Activated CD8-positive, alpha-beta T cell treated with anti-CD3 and anti-CD28 coated beads, Interleukin-2, amount 10 ng/mL, durations not matched to agents 7 days and 5 days (primary cell): ENCODE measurements at regions not wholly inside any gene's neighbourhood (a gene's known extent, or its start where the extent isn't known, plus 50 kb on each side); places are given as distances from the start of the nearest gene placed in this dataset.

Source experiments
- ATAC-seq: fragments of 150-1000 bp; cut with Tn5 transposase; one replicate; pipeline ENCODE4 v1.10.0; 2021; ENCODE audit warnings: moderate library complexity
- CTCF ChIA-PET: fragments of 350-600 bp; sonication (Branson Sonifier 250); formaldehyde crosslinking; loops from one replicate; lab custom pipeline; 2021; ENCODE audit warnings: antibody characterized with exemption; lab: Charles Lee
- POLR2A ChIA-PET: fragments of 350-600 bp; sonication (Branson Sonifier 250); formaldehyde crosslinking; loops from one replicate; lab custom pipeline; 2021; ENCODE audit warnings: antibody characterized with exemption; lab: Charles Lee
- DNase-seq: peaks from one replicate; pipeline ENCODE4 v3.0.0-alpha.2; 2020
- H3K27ac Mint-ChIP-seq: one replicate; pipeline ENCODE4 v1.8.0; 2021; ENCODE audit warnings: mild to moderate bottlenecking, mixed read lengths
- H3K27me3 Mint-ChIP-seq: one replicate; pipeline ENCODE4 v1.8.0; 2021; ENCODE audit warnings: low read depth, mixed read lengths
- H3K36me3 Mint-ChIP-seq: one replicate; pipeline ENCODE4 v1.8.0; 2021; ENCODE audit warnings: low read depth, mixed read lengths
- H3K4me1 Mint-ChIP-seq: one replicate; pipeline ENCODE4 v1.8.0; 2021; ENCODE audit warnings: low read depth, mixed read lengths
- H3K4me3 Mint-ChIP-seq: one replicate; pipeline ENCODE4 v1.8.0; 2021; ENCODE audit warnings: mild to moderate bottlenecking, mixed read lengths
- H3K9me3 Mint-ChIP-seq: one replicate; pipeline ENCODE4 v1.8.0; 2022; ENCODE audit warnings: mixed read lengths; ENCODE audit not compliant: insufficient read depth

DNA sequence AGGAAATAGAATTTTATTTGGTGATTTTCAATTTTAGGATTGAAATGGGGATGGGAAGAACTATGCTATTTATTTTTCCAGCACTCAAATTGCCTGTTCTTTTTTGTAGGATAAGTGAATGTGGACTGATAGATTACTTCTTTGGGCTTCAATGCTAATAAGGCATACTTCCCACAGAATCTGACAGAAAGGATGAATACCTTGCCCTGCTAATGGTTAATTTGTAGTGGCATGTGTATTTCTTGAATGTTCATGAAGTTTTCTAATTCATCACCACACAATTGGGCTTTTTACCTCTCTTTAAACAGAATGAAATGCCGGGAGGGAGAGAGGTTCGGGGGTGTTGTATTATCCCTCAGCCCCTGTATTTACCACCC is 369.1 kb upstream of the ADGRL2 start:
- ATAC-seq (no peak), DNase-seq (no peak)
- peaks cover 5% of the 10 kb centered on the region for H3K9me3 Mint-ChIP-seq
- CTCF ChIA-PET: no interaction called here
- H3K4me1 Mint-ChIP-seq: no peaks in the 10 kb centered on the region
- no peaks in the 10 kb centered on the region for H3K27me3 Mint-ChIP-seq
- POLR2A ChIA-PET: no interaction called here
- no peak overlapping the region for H3K27ac Mint-ChIP-seq
- no peaks in the 10 kb centered on the region for H3K36me3 Mint-ChIP-seq
- no peak overlapping the region for H3K4me3 Mint-ChIP-seq

DNA sequence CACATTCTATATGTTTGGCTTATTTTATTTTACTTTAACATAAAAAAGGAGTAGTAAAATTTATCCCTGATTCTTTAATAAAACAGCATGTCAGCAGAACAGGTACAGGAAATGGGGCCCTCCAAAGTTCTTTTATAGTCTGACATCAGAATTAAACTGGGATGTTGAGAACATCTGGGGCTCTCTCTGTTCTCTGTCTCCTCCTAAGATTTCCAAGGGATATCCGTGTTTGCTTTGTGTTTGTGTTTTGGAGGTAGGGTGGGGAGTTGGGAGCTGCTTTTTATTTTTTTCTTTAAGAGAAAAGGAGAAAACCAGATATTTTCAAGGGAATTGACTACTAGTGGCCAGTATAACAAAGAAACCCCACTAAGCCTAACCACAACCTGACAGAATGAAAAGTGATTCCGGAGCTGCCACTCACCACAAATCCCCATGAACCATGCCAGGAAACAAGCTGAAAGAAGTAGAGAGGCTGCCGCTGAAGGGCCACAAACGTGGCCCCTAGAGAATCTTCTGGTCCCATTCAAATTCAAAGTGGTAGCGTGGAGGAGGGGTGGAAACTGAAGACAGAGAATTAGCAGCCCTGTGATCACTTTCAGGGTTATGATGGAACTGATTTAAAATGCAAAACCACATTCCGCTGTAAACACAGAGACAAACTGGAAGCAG is 369.6 kb upstream of the ADGRL2 start:
- Mint-ChIP-seq H3K27me3 (no peaks in the 10 kb centered on the region), H3K4me1 (no peaks in the 10 kb centered on the region), H3K4me3 (no peak overlapping the region), H3K36me3 (no peaks in the 10 kb centered on the region), H3K9me3 (peaks cover 5% of the 10 kb centered on the region), H3K27ac (no peak overlapping the region)
- POLR2A ChIA-PET: no interaction called here
- CTCF ChIA-PET: no interaction called here
- DNase-seq (no peak), ATAC-seq (no peak)

DNA sequence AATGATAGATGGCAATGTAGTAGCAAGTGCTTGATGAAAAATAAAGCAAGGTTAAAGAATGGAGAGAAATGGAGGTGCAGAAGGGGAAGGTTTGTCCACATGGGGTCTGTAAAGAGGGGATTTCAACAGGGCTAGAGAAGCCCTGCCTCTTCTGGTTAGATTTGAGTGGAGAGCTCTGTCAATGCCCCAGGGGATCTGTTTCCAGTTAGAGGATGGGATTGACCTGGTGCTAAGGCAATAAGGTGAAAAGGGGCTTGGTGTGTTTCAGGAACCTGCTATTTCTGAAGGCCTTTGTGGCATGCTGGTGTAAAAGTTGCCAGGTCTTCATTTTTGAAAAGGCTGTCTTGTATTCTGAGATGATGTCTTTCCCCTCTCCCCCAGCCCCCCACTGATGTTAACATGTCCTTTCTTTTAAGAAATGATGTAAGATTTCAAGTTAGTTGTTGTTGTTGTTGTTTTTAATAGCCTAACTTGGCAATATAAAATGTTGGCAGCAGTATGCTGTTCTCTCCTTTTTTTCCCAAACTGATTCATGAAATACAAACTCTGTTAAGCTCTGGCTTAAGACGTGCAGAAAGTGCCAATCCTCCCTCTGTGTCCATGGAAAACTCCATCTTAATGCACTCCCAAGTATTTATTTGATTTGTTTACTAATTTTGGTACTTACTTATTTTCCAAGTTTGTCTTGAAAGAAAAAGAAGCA is 370.3 kb upstream of the ADGRL2 start:
- H3K4me1 Mint-ChIP-seq: no peaks in the 10 kb centered on the region
- H3K4me3 Mint-ChIP-seq: no peak overlapping the region
- no peaks in the 10 kb centered on the region for H3K27me3 Mint-ChIP-seq
- H3K27ac Mint-ChIP-seq: no peak overlapping the region
- peaks cover 4% of the 10 kb centered on the region for H3K9me3 Mint-ChIP-seq
- POLR2A ChIA-PET: no interaction called here
- CTCF ChIA-PET: no interaction called here
- H3K36me3 Mint-ChIP-seq: no peaks in the 10 kb centered on the region
- ATAC-seq: no peak
- no peak for DNase-seq

GRCh38 chr1:81428998-81429397 is 371.7 kb upstream of the ADGRL2 start:
- H3K27me3 Mint-ChIP-seq: no peaks in the 10 kb centered on the region
- H3K36me3 Mint-ChIP-seq: no peaks in the 10 kb centered on the region
- no peak overlapping the region for H3K4me3 Mint-ChIP-seq
- POLR2A ChIA-PET: no interaction called here
- CTCF ChIA-PET: no interaction called here
- ATAC-seq: no peak
- no peaks in the 10 kb centered on the region for H3K9me3 Mint-ChIP-seq
- no peak overlapping the region for H3K27ac Mint-ChIP-seq
- no peak for DNase-seq
- no peaks in the 10 kb centered on the region for H3K4me1 Mint-ChIP-seq

DNA sequence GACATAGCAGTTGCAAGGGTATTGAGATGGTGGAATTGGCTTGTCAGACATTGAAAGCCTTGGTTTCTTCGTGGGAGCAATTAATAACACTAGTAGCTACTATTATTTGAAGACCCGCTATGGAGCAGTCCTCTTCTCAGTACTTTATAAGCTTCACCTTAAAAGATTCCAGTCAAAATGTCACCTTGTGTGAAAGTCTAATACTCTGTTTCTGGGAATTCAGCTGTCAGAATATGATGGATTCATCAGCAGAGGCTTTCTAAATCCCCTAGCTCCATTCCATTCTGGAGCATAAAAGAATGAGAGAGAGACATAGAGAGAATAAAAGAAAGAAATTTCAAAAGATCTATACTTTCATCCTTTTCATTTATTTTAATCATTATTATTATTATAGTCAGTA is 375.9 kb upstream of the ADGRL2 start:
- Mint-ChIP-seq H3K9me3 (no peaks in the 10 kb centered on the region), H3K27ac (no peak overlapping the region), H3K36me3 (no peaks in the 10 kb centered on the region), H3K4me1 (no peaks in the 10 kb centered on the region), H3K27me3 (no peaks in the 10 kb centered on the region), H3K4me3 (no peak overlapping the region)
- ATAC-seq: no peak
- CTCF ChIA-PET: no interaction called here
- POLR2A ChIA-PET: no interaction called here
- DNase-seq: no peak

DNA sequence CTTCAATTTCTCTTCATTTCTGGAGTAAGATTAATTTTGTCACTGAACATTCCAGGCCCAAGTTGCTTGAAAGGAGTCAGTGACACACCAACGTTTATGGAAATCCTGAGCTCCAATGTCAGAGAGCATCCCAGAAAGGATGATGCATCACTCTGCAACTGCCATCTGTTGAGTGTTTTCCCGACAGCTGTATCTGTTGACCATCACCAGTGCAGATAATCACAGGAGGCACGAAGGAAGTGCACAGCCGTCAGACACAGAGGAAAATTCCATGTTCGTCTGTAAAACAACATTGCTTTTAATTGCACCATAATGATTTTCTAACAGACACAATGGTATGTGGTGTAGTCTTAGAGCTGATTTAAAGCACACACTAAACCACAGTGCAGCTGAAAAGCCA is 376.7 kb upstream of the ADGRL2 start:
- DNase-seq: no peak
- no peaks in the 10 kb centered on the region for H3K36me3 Mint-ChIP-seq
- H3K9me3 Mint-ChIP-seq: no peaks in the 10 kb centered on the region
- H3K27me3 Mint-ChIP-seq: no peaks in the 10 kb centered on the region
- no peak overlapping the region for H3K27ac Mint-ChIP-seq
- no peaks in the 10 kb centered on the region for H3K4me1 Mint-ChIP-seq
- CTCF ChIA-PET: no interaction called here
- no peak for ATAC-seq
- no peak overlapping the region for H3K4me3 Mint-ChIP-seq
- POLR2A ChIA-PET: no interaction called here

DNA sequence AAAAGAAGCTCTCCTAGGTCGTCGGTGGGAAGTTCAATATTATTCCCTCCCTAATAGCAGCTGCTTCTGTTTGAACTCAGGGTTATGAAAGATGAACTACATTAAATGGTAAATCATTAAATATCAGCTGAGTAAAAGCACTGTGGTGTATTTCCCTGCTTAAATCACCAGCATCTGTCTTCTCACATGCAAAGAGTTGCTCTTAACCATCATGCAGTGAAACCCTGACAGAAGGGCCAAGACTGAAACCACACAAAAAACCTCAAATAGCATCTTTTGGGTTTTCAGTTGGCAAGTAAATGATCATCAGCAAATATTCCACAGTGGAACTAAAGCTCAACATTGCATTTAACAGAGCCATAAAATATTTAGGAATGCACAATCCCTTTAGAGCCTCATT is 380.0 kb upstream of the ADGRL2 start:
- no peak for DNase-seq
- ATAC-seq: no peak
- H3K36me3 Mint-ChIP-seq: no peaks in the 10 kb centered on the region
- ChIA-PET POLR2A (no interaction called here), CTCF (no interaction called here)
- H3K4me3 Mint-ChIP-seq: no peak overlapping the region
- no peaks in the 10 kb centered on the region for H3K4me1 Mint-ChIP-seq
- no peak overlapping the region for H3K27ac Mint-ChIP-seq
- no peaks in the 10 kb centered on the region for H3K9me3 Mint-ChIP-seq
- H3K27me3 Mint-ChIP-seq: no peaks in the 10 kb centered on the region

DNA sequence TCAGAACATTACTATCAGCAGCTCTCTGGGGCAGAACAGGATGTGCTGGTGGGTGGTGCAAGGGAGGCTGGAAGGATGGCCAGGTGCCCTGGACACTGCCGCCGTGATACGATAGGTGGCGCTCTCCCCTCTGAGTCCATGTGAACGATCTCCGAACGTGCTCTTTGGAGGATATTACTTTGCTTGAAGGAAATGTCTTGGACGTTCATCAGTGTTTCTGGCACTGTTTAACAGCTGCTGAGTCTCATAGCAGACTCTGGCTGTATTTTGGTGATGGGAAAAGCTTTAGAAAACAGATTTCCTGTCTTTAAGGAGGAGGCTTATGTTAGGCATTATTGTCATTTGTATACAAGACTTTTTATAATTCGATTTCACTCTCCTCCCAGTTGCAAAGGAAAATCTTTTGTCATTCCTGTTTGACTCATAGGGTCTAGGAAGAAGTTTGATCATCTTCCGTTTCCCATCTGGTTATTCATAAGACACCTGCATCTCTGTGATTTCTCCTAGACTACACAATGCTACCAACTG is 386.2 kb upstream of the ADGRL2 start:
- ATAC-seq (no peak), DNase-seq (peak; percentile 21)
- Mint-ChIP-seq H3K36me3 (no peaks in the 10 kb centered on the region), H3K4me3 (no peak overlapping the region), H3K27me3 (no peaks in the 10 kb centered on the region), H3K4me1 (no peaks in the 10 kb centered on the region), H3K9me3 (no peaks in the 10 kb centered on the region), H3K27ac (no peak overlapping the region)
- ChIA-PET POLR2A (no interaction called here), CTCF (no interaction called here)

DNA sequence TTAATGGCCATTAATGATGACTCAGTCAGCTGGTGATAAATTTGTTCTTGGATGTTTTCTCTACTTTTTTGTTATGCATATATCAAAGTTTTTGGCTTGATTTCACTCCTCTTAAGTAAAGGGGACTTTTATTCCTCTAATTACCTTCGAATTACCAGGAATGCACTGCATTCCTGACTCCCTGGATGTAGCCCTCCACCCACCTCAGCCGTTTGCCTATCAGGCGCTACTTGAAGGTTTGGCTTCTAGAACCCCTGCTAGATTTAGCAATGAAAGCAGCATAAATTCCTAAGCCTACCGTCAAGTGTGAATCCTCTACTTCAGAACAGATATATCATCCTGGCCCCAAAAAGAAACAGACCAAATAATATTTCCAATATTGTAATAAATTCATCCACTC is 387.8 kb upstream of the ADGRL2 start:
- ChIA-PET POLR2A (no interaction called here), CTCF (no interaction called here)
- no peak overlapping the region for H3K27ac Mint-ChIP-seq
- H3K36me3 Mint-ChIP-seq: no peaks in the 10 kb centered on the region
- H3K4me3 Mint-ChIP-seq: no peak overlapping the region
- H3K9me3 Mint-ChIP-seq: no peaks in the 10 kb centered on the region
- H3K27me3 Mint-ChIP-seq: no peaks in the 10 kb centered on the region
- H3K4me1 Mint-ChIP-seq: no peaks in the 10 kb centered on the region
- no peak for DNase-seq
- ATAC-seq: no peak

GRCh38 chr1:81410941-81411340 is 389.8 kb upstream of the ADGRL2 start:
- no peak for ATAC-seq
- CTCF ChIA-PET: no interaction called here
- H3K36me3 Mint-ChIP-seq: no peaks in the 10 kb centered on the region

DNA sequence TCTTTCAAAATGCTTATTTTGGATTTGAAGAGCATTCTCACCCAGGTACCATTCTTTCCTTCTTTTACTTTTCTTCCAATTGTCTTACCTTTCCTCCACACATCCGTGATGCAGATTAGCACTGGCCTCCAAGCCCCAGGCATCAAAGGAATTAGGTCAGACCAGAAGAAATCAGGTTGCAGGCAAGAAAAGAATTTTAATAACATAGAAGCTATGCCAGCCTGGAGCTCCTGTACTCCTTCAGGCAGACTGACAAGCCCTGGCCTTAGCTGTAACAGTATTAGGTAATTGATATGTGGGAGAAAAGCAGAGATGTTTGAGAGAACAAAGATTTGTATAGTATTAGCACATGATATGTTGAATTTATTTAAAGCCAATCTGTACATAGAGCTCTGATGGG is 390.4 kb upstream of the ADGRL2 start:
- Mint-ChIP-seq H3K27ac (no peak overlapping the region), H3K4me3 (no peak overlapping the region), H3K4me1 (no peaks in the 10 kb centered on the region), H3K27me3 (no peaks in the 10 kb centered on the region), H3K36me3 (no peaks in the 10 kb centered on the region), H3K9me3 (no peaks in the 10 kb centered on the region)
- ChIA-PET POLR2A (no interaction called here), CTCF (no interaction called here)
- ATAC-seq: no peak
- no peak for DNase-seq

More at GRCh38 chr1:81410941-81411340, 389.8 kb upstream of the ADGRL2 start:
- no peaks in the 10 kb centered on the region for H3K27me3 Mint-ChIP-seq
- H3K4me3 Mint-ChIP-seq: no peak overlapping the region
- POLR2A ChIA-PET: no interaction called here
- H3K27ac Mint-ChIP-seq: no peak overlapping the region
- no peak for DNase-seq
- no peaks in the 10 kb centered on the region for H3K4me1 Mint-ChIP-seq
- no peaks in the 10 kb centered on the region for H3K9me3 Mint-ChIP-seq

DNA sequence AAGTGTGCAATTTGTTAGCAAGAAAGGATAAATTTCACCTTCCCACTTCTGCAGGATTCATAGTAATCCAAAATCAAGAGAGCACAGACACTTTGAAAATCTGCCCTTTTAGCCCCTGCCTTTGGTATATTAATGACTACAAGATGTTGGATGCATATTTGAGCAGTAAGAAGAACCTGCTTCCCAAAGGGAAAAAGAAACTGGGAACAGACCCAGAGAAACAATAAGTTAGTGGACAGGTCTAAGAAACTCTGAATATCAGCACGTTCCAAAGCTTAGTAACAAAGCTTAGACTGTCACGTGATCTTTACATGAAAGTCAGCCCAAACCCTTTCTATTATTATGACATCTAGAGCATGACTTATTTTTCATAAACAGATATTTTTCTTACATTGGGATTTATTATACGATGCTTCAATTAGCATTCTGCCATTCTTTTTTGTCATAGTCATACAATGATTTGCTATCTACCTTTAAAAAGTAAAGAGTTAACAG is 390.9 kb upstream of the ADGRL2 start:
- Mint-ChIP-seq H3K27me3 (no peaks in the 10 kb centered on the region), H3K36me3 (no peaks in the 10 kb centered on the region), H3K27ac (no peak overlapping the region), H3K4me3 (no peak overlapping the region), H3K9me3 (no peaks in the 10 kb centered on the region), H3K4me1 (no peaks in the 10 kb centered on the region)
- ChIA-PET CTCF (no interaction called here), POLR2A (no interaction called here)
- ATAC-seq (no peak), DNase-seq (no peak)
